Parathyroid adenoma (tissue), 2 donors: ENCODE measurements at regions not wholly inside any gene's neighbourhood (a gene's known extent, or its start where the extent isn't known, plus 50 kb on each side); places are given as distances from the start of the nearest gene placed in this dataset.

ENCODE experiments used
- H2AFZ ChIP-seq: fragments of 300-600 bp; sonication (generic); one replicate; pipeline ENCODE4 v1.7.0; 2017; ENCODE audit warnings: antibody characterized with exemption, mild to moderate bottlenecking
- H3K27ac ChIP-seq: fragments of 300-600 bp; sonication (generic); one replicate; pipeline ENCODE4 v1.7.0; 2017
- H3K27me3 ChIP-seq: fragments of 300-600 bp; sonication (generic); one replicate; pipeline ENCODE4 v1.7.0; 2017; ENCODE audit warnings: low read length; ENCODE audit not compliant: control insufficient read depth, insufficient read depth
- H3K36me3 ChIP-seq: fragments of 300-600 bp; sonication (generic); one replicate; pipeline ENCODE4 v1.7.0; 2017; ENCODE audit warnings: low read length; ENCODE audit not compliant: control insufficient read depth, insufficient read depth
- H3K4me1 ChIP-seq: fragments of 300-600 bp; sonication (generic); one replicate; pipeline ENCODE4 v1.7.0; 2017; ENCODE audit warnings: control low read depth
- H3K4me2 ChIP-seq: fragments of 300-600 bp; sonication (generic); one replicate; pipeline ENCODE4 v1.7.0; 2017; ENCODE audit warnings: low read length
- H3K4me3 ChIP-seq: fragments of 300-600 bp; sonication (generic); one replicate; pipeline ENCODE4 v1.7.0; 2017; ENCODE audit warnings: low read depth, low read length
- H3K79me2 ChIP-seq: fragments of 300-600 bp; sonication (generic); one replicate; pipeline ENCODE4 v1.7.0; 2017; ENCODE audit warnings: control low read depth
- H3K9ac ChIP-seq: fragments of 300-600 bp; sonication (generic); one replicate; pipeline ENCODE4 v1.7.0; 2017; ENCODE audit warnings: mild to moderate bottlenecking
- H3K9me3 ChIP-seq: fragments of 300-600 bp; sonication (generic); one replicate; pipeline ENCODE4 v1.7.0; 2017; ENCODE audit warnings: low read length; ENCODE audit not compliant: control insufficient read depth
- CTCF ChIP-seq: fragments of 300-600 bp; sonication (generic); IDR thresholded peaks from one replicate; pipeline ENCODE4 v1.7.0; 2017; ENCODE audit warnings: antibody characterized with exemption, mild to moderate bottlenecking
- donor health status: primary hyperparathyroidism.

DNA sequence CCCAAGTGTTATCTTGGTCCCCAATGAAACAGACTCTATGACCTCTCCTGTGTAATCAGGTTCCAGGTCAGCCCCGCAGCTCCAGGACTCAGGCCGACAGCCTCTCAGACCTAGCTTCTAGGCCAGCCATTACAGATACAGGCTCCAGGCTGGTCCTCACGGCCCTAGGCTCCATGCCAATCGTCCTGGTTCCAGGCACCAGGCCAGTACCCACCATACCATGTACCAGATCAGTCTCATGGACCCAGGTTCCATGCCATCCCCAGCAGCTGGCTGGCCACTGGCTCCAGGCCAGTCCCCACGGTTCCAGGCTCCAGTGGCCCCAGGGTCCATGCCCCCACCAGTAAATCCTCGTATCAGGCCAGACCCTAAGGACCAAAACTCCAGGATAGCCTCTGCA, 1326.6 kb upstream of the C9orf72 start:
- Histone ChIP-seq H3K4me2 (no peak overlapping the region), H3K9me3 (no peaks in the 10 kb centered on the region), H3K27ac (no peak overlapping the region), H3K9ac (no peak overlapping the region), H2AFZ (no peak overlapping the region), H3K4me1 (no peaks in the 10 kb centered on the region), H3K79me2 (no peaks in the 10 kb centered on the region), H3K27me3 (no peaks in the 10 kb centered on the region), H3K4me3 (no peak overlapping the region), H3K36me3 (no peaks in the 10 kb centered on the region)
- no peak for TF ChIP-seq CTCF

- H3K9me3 ChIP-seq: no peaks in the 10 kb centered on the region
- H3K9ac ChIP-seq: no peak overlapping the region
- H3K27me3 ChIP-seq: no peaks in the 10 kb centered on the region
- no peaks in the 10 kb centered on the region for H3K4me1 ChIP-seq
- no peak for TF ChIP-seq CTCF
- no peaks in the 10 kb centered on the region for H3K79me2 ChIP-seq
- H3K27ac ChIP-seq: no peak overlapping the region
- no peak overlapping the region for H2AFZ ChIP-seq
- no peak overlapping the region for H3K4me2 ChIP-seq
- no peaks in the 10 kb centered on the region for H3K36me3 ChIP-seq
- no peak overlapping the region for H3K4me3 ChIP-seq
Measured at GRCh38 chr9:28900406-28900805, 1327.1 kb upstream of the C9orf72 start.

GRCh38 chr9:28909526-28909925, 1336.2 kb upstream of the C9orf72 start:
- H3K36me3 ChIP-seq: no peaks in the 10 kb centered on the region
- no peaks in the 10 kb centered on the region for H3K9me3 ChIP-seq
- H3K79me2 ChIP-seq: no peaks in the 10 kb centered on the region
- no peak overlapping the region for H3K9ac ChIP-seq
- no peak overlapping the region for H3K4me2 ChIP-seq
- H3K4me3 ChIP-seq: no peak overlapping the region
- no peak overlapping the region for H2AFZ ChIP-seq
- no peaks in the 10 kb centered on the region for H3K4me1 ChIP-seq
- no peak for TF ChIP-seq CTCF
- H3K27ac ChIP-seq: no peak overlapping the region
- H3K27me3 ChIP-seq: no peaks in the 10 kb centered on the region

DNA sequence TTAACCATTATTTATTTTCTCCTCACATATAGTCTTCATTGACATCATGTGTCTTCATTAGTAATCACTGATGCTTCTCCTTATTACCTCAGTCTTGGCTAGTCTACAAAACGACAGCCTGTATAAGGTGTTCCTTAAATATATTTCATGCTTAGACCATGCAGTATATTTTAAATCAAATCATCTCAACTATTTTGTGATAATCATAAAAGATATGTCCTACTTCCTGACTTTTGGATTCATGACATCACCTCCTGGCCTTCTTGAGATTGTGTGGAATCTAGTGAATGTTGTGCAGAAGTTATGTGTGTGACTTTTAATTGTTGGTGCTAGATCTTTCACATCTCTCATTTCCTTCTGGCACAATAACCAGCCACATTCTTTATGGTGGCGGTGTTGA, 1339.3 kb upstream of the C9orf72 start:
- TF ChIP-seq CTCF: no peak
- no peaks in the 10 kb centered on the region for H3K4me1 ChIP-seq

DNA sequence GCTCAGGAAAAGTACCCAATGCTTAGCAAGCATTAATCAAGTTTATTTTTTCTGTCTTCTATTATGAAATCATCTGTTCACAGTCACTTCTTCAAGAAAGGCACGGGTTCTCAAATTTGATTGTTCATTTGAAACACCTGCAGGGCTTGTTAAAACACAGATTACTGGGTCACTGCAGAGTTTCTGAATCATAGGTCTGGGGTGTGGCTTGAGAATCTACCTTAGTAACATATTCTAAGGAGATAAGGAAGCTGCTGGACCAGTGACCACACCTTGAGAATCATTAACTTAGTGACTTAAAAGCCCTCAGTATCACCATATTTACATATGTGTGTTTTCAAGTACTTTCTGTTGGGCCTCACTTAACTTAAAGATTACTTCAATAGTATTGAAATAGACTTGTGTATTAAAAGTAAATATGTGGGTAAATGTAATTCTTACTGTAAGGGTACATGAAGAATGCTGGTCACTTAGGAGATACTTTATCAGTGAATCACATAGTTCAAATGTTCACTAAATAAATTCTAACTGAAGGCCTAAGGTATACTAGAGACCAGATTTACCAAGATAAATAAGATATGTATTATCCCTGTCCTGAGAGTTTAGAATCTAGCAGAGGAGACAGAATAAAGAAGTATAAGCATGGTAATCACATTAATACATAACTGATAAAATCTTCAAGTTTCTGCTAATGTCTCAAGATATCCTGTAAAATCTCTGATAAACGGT, 1342.1 kb upstream of the C9orf72 start:
- Histone ChIP-seq H2AFZ (no peak overlapping the region), H3K79me2 (no peaks in the 10 kb centered on the region), H3K27ac (no peak overlapping the region), H3K4me1 (no peaks in the 10 kb centered on the region), H3K9ac (no peak overlapping the region), H3K27me3 (no peaks in the 10 kb centered on the region), H3K4me2 (no peak overlapping the region), H3K36me3 (no peaks in the 10 kb centered on the region), H3K4me3 (no peak overlapping the region), H3K9me3 (no peaks in the 10 kb centered on the region)
- no peak for TF ChIP-seq CTCF

More for the DNA sequence above, 1339.3 kb upstream of the C9orf72 start:
- Histone ChIP-seq H3K79me2 (no peaks in the 10 kb centered on the region), H3K36me3 (no peaks in the 10 kb centered on the region), H3K27me3 (no peaks in the 10 kb centered on the region), H3K9ac (no peak overlapping the region), H2AFZ (no peak overlapping the region), H3K4me3 (no peak overlapping the region), H3K9me3 (no peaks in the 10 kb centered on the region), H3K4me2 (no peak overlapping the region), H3K27ac (no peak overlapping the region)
